Stimulated activated effector memory CD8-positive, alpha-beta T cell treated with anti-CD3 and anti-CD28 coated beads, Interleukin-12 subunit alpha, Interleukin-12 subunit beta, amount 100 ng/mL, for 72 hours (primary cell): ENCODE measurements at regions not wholly inside any gene's neighbourhood (a gene's known extent, or its start where the extent isn't known, plus 50 kb on each side); places are given as distances from the start of the nearest gene placed in this dataset.
A peak's percentile ranks its signal among the peaks of the same experiment; 100 is the strongest.

ENCODE experiments used
- ATAC-seq: fragments of 150-1000 bp; cut with Tn5 transposase; 2 replicates; pipeline ENCODE4 v1.10.0; 2021
- DNase-seq, 2 donors: peaks; one replicate each; pipeline ENCODE4 v3.0.0; 2021 to 2022; ENCODE audit warnings: low spot score in 2 of 2
- H3K27ac Mint-ChIP-seq: one replicate; pipeline ENCODE4 v1.8.0; 2022; ENCODE audit warnings: mild to moderate bottlenecking, mixed read lengths
- H3K36me3 Mint-ChIP-seq: one replicate; pipeline ENCODE4 v1.8.0; 2022; ENCODE audit warnings: mild to moderate bottlenecking, mixed read lengths
- H3K4me1 Mint-ChIP-seq: one replicate; pipeline ENCODE4 v1.8.0; 2022; ENCODE audit warnings: mixed read lengths
- H3K4me3 Mint-ChIP-seq: one replicate; pipeline ENCODE4 v1.8.0; 2022; ENCODE audit warnings: mild to moderate bottlenecking, mixed read lengths
- H3K9me3 Mint-ChIP-seq: one replicate; pipeline ENCODE4 v1.8.0; 2022; ENCODE audit warnings: mixed read lengths

DNA sequence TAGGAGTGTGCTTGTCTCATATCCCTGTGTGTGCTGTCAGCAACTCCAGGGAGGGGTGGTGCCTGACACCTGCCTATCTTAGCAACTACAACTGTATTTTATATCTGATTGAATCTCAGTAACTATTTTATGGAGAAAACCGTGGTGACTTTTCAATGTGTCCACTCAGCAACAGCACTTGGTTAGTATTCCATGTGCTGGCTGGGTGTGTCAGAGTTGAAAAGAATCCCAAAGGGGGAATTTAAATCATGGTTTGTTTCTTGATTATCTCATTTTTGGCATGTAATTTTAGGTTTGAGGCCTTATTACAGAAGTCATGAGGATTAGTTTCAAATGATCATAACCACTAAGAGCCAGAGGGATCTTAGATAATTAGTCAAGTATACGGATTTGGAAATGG lies 425.7 kb upstream of the FZD8 start:
- ATAC-seq, result no peak

DNA sequence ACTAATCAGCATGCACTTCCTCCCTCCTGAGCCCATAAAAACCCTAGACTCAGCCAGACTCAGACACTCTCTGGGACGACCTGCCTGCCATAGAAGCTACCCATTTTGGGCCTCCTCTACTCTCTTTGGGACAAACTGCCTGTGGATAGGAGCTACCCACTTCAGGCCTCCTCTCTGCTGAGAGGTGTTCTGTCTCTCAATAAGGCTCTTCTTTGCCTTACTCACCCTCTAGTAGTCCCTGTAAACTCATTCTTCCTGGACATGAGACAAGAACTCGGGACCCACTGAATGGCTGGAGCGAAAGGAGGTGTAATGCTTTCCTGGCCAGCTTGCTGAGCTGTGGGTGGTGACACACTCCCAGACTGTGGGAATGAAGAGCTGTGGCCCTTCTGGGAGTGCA lies 424.8 kb upstream of the FZD8 start:
- peaks cover 2% of the 10 kb centered on the region for H3K9me3 Mint-ChIP-seq
- H3K27ac Mint-ChIP-seq, result no peak overlapping the region
- no peak overlapping the region for H3K4me3 Mint-ChIP-seq
- DNase-seq (no peak), ATAC-seq (no peak)
- no peaks in the 10 kb centered on the region for H3K4me1 Mint-ChIP-seq
- H3K36me3 Mint-ChIP-seq, result no peaks in the 10 kb centered on the region

More for the DNA sequence above, 425.7 kb upstream of the FZD8 start:
- Mint-ChIP-seq H3K36me3 (no peaks in the 10 kb centered on the region), H3K4me1 (no peaks in the 10 kb centered on the region), H3K4me3 (no peak overlapping the region), H3K9me3 (peaks cover 2% of the 10 kb centered on the region), H3K27ac (no peak overlapping the region)
- no peak for DNase-seq

DNA sequence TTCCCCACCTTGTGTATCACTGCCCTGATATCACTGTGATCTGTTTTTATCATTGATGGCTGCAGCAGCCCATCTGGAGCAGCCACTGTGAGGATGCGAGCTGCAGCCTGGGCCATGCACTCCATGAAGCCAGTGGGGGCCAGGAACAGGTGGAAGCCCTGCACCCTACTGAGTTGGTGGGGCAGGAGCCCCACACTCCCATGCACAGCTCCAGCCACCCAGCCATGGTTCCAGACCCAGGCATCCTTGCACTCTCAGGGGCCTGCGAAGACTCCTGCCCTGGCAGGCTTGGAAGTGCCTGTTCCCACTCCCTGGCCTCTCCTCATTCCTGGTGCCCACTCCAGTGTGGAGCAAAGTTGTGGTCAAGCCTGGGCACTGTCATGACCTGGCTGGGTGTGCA lies 424.0 kb upstream of the FZD8 start:
- DNase-seq, result no peak
- no peak overlapping the region for H3K27ac Mint-ChIP-seq
- no peaks in the 10 kb centered on the region for H3K4me1 Mint-ChIP-seq
- peaks cover 2% of the 10 kb centered on the region for H3K9me3 Mint-ChIP-seq
- H3K4me3 Mint-ChIP-seq, result no peak overlapping the region
- peak; percentile 37 for ATAC-seq
- H3K36me3 Mint-ChIP-seq, result no peaks in the 10 kb centered on the region

DNA sequence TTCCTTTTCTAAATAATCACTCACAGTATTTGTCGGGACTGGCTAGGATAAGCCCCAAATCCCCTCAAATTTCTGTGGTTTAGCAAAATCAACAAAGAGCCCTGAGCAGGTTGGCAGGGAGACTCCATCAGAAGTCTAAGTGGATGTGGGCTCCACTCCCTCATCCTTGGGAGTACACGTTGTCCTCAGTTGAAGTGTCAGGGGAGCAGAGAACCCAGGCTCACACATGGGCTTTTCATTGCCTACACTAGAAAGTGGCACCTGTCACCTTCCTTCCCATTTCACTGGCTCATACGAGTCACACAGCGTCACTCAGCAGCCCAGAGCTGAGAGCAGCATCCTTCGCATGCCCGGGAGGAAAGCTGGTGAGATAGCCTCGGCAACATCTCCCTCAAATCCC lies 421.3 kb upstream of the FZD8 start:
- ATAC-seq (no peak), DNase-seq (no peak)
- Mint-ChIP-seq H3K27ac (no peak overlapping the region), H3K9me3 (peaks cover 3% of the 10 kb centered on the region), H3K4me1 (no peaks in the 10 kb centered on the region), H3K36me3 (no peaks in the 10 kb centered on the region), H3K4me3 (no peak overlapping the region)

DNA sequence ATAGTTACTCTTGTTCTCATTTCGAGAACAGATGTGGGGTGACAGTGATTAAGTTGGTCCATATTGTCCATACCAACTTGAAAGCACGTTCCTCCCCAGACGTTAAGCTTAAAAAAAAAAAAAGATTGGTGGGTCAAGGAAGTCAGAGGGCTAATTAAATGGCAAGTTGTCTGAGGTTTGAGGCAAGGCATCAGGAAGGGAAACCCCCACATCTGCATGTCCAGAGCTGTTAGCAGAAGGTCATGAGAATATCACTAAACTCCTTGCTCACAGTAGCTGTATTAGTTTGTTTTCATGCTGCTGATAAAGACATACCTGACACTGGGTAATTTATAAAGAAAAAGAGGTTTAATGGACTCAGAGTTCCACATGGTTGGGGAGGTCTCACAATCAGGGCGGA lies 415.6 kb upstream of the FZD8 start:
- no peak overlapping the region for H3K27ac Mint-ChIP-seq
- no peaks in the 10 kb centered on the region for H3K4me1 Mint-ChIP-seq
- no peak for ATAC-seq
- H3K4me3 Mint-ChIP-seq, result no peak overlapping the region
- peaks cover 5% of the 10 kb centered on the region for H3K9me3 Mint-ChIP-seq
- no peak for DNase-seq
- no peaks in the 10 kb centered on the region for H3K36me3 Mint-ChIP-seq

DNA sequence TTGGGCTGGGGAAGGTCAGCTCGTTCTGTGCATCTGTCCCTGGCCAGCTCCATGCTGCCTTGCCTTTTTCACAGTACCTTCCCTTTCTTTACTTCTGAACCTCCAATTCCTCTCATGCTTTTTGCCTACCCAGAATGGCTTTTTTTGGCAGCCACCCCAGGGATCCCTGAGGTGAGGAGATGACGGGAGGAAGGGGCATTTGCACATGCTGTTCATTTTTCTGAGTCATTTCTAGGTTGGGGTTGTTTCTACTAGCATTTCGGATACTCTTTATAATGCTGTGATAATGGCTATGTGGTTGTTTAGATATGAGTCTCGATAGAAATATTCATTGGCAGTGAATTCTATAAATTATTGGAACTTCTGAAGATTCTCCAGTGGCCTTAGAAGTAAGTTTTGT lies 415.1 kb upstream of the FZD8 start:
- Mint-ChIP-seq H3K36me3 (no peaks in the 10 kb centered on the region), H3K4me1 (no peaks in the 10 kb centered on the region), H3K4me3 (no peak overlapping the region), H3K9me3 (peaks cover 5% of the 10 kb centered on the region), H3K27ac (no peak overlapping the region)
- ATAC-seq (no peak), DNase-seq (no peak)

DNA sequence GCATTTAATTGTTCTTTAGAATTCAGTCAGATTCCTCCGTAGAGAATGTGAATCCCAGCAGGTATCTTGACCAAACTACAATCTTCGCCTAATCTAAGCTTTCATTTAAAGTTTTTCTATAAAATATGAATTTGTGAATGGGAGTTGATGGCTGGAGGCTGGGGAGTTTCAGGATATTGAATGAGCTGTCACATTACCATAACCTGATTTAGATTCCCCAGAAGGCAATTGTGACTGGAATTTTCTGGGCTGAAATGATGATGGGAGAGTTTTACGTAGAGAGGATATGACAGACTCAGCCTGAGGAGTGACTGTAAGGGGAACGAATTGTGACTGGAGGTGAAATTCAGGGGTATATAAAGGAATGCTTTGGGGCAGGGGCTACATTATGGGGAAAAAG lies 411.7 kb upstream of the FZD8 start:
- H3K9me3 Mint-ChIP-seq, result peaks cover 9% of the 10 kb centered on the region
- H3K4me1 Mint-ChIP-seq, result no peaks in the 10 kb centered on the region
- no peaks in the 10 kb centered on the region for H3K36me3 Mint-ChIP-seq
- ATAC-seq (no peak), DNase-seq (no peak)
- no peak overlapping the region for H3K27ac Mint-ChIP-seq
- no peak overlapping the region for H3K4me3 Mint-ChIP-seq

DNA sequence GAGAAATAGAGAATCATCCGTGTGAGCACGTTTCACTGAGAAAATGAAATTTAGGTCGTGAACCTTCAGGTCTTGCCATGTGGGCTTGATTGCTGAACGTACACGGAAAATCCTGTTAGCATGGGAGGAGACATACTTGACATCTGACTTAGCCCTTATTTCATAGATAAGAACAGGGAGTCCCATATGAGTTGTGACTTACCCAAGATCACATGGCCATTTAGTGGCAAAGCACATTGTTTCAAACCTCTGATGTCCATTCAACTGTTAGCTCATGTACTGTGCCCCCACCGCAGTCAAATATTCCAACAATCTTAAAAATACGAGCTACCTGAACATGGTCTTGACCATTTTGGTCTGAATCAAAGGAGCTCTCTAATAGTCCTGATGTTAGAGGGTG lies 411.2 kb upstream of the FZD8 start:
- DNase-seq (no peak), ATAC-seq (no peak)
- Mint-ChIP-seq H3K27ac (no peak overlapping the region), H3K36me3 (no peaks in the 10 kb centered on the region), H3K4me3 (no peak overlapping the region), H3K4me1 (no peaks in the 10 kb centered on the region), H3K9me3 (peaks cover 9% of the 10 kb centered on the region)

DNA sequence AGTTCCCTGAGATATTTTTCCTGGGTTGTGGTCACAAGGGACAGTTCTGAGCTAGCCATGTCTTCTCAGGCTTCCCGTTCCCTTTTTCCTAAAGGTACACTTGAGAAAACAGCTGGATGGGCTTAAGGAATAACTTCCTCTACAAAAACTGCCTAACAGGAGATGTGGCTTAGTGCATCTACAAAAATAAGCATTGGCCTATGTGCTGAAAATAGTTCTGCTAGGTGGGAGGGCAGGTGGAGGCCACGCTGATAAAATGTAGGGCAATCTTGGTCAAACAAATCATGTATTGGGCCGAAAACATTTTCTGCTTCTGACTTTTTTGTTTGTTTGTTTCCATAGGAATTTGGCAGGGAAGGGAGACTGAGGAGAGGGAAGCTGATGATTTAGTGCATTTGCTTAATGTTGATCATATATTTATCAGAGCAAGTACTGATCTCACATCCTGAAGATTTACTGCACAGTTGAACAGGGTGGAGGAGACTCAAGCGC lies 409.4 kb upstream of the FZD8 start:
- ATAC-seq (no peak), DNase-seq (no peak)
- no peak overlapping the region for H3K4me3 Mint-ChIP-seq
- no peaks in the 10 kb centered on the region for H3K4me1 Mint-ChIP-seq
- H3K27ac Mint-ChIP-seq, result no peak overlapping the region
- no peaks in the 10 kb centered on the region for H3K36me3 Mint-ChIP-seq
- peaks cover 6% of the 10 kb centered on the region for H3K9me3 Mint-ChIP-seq

DNA sequence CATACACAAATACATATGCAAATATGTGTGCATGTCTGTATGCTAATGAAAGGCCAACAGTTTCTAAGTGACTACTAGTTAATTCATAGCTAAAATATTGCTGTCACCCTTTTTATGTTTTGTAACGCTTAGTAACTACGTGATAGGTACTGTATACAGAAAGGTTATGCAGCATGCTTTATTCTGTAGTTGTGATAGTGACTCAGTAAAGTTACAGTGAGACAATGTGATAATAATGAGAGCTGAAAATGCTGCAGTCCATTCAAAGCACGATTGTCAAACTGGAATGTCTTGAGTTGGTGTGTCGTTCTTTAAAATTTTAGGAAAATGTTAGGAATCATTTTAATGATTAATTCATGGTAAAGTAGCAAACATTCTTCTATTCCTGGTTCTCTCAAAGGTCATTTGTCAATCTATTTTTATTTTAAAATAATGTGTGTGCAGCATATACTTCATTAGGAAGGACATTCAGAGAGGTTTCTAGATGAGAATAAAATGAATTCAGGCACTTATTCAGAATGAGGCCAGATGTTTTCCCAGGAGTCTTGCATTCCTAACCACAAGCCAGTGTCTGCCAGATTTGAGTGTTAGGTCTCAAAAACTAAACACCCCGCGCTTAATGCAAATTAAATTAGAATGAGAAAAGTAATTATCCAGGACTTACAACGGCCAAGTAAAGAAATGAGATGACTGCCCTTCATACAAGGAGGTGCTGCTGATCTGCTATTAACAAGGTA lies 408.8 kb upstream of the FZD8 start:
- ATAC-seq (no peak), DNase-seq (no peak)
- Mint-ChIP-seq H3K27ac (no peak overlapping the region), H3K9me3 (peaks cover 6% of the 10 kb centered on the region), H3K36me3 (no peaks in the 10 kb centered on the region), H3K4me1 (no peaks in the 10 kb centered on the region), H3K4me3 (no peak overlapping the region)

DNA sequence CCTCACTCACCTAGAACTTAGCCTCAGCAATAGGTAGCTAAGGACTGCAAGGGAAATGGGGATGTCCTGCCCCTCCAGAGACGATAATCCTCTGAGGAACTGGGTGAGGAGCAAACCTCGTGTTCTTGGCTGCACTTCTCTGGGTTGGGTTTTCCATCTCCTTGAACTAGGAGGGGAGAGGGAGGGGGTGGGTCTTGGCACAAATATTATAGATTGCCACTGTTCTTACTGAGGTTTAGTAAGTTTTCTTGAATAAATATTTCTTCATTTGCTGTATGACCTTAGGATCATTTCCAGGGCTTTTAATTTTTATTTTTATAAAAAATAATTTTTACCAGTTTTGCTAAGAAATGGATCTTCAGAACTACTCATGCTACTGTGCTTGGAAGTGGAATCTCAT lies 406.7 kb upstream of the FZD8 start:
- peaks cover 13% of the 10 kb centered on the region for H3K9me3 Mint-ChIP-seq
- no peak overlapping the region for H3K27ac Mint-ChIP-seq
- H3K4me1 Mint-ChIP-seq, result no peaks in the 10 kb centered on the region
- DNase-seq (no peak), ATAC-seq (no peak)
- H3K4me3 Mint-ChIP-seq, result no peak overlapping the region
- H3K36me3 Mint-ChIP-seq, result no peaks in the 10 kb centered on the region

DNA sequence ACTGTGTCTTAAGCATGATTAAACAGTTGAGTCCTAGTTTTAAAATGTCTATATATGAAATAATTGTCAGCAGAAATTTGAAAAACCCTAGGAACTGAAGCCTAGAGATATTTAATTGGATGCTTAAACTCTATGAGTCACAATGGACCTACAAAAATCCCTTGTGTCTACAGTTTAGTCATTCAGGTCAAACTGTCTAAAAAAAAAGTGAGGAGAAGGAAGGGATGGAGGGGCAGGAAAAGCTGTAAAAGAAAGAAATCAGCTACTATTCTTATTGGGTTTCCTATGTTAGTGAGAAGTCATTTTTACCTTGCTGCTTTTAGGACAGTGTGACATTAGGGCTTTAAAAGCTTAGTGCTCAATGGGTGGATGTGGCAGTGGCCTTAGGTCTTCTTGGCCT lies 406.1 kb upstream of the FZD8 start:
- H3K36me3 Mint-ChIP-seq, result no peaks in the 10 kb centered on the region
- H3K4me1 Mint-ChIP-seq, result no peaks in the 10 kb centered on the region
- H3K27ac Mint-ChIP-seq, result no peak overlapping the region
- DNase-seq (no peak), ATAC-seq (no peak)
- H3K9me3 Mint-ChIP-seq, result peaks cover 13% of the 10 kb centered on the region
- no peak overlapping the region for H3K4me3 Mint-ChIP-seq

DNA sequence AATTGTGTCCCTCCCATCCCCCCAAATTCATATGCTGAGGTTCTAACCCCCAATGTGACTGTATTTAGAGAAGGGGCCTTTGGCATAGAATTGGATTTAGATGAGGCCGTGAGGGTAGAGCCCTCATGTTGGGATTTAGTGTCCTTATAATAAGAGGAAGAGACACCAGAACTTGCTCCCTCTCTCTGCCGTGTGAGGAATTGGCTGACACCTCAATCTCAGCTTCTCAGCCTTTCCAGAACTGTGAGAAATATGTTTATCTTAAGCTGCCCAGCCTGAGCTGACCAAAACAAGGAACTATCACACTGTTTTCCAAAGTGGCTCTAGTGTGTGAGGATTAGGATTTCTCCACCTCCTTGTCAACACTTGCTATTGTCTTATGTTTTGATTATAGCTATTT lies 400.0 kb upstream of the FZD8 start:
- H3K36me3 Mint-ChIP-seq, result no peaks in the 10 kb centered on the region
- H3K9me3 Mint-ChIP-seq, result peaks cover 11% of the 10 kb centered on the region
- no peak for DNase-seq
- no peak overlapping the region for H3K4me3 Mint-ChIP-seq
- ATAC-seq, result no peak
- H3K27ac Mint-ChIP-seq, result no peak overlapping the region
- H3K4me1 Mint-ChIP-seq, result no peaks in the 10 kb centered on the region

DNA sequence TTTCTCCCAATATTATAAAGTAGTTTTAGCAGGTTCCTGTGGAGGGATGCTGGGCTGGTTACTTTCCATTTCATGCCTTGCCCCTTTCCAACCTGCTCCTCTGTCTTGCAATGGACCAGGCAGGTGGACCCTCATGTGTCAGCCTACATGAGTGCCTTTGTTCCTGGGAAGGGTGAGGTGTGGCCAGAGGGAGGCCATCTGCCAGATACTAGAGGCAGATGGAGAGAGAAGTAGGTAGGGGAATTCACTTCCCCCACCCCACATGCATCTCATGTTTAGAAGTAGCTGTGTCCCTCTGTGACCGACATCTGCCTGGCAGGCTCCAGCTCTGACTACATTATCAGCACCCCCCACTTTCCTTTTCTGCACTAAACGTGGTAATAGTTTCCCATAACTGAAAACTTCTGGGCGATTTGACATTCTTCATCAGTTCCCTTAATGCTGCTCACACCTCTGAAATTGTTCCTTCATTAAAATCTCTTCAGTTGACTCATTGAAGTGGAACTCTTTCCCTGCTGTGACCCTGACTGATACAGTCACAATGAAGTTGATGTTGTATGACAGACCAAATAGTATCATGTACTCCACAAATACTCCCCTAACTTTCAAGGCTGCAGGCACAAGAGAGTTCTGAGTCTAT lies 396.3 kb upstream of the FZD8 start:
- ATAC-seq, result no peak
- H3K9me3 Mint-ChIP-seq, result peaks cover 9% of the 10 kb centered on the region
- no peaks in the 10 kb centered on the region for H3K4me1 Mint-ChIP-seq
- no peak overlapping the region for H3K27ac Mint-ChIP-seq
- H3K4me3 Mint-ChIP-seq, result no peak overlapping the region
- H3K36me3 Mint-ChIP-seq, result no peaks in the 10 kb centered on the region
- DNase-seq, result no peak

DNA sequence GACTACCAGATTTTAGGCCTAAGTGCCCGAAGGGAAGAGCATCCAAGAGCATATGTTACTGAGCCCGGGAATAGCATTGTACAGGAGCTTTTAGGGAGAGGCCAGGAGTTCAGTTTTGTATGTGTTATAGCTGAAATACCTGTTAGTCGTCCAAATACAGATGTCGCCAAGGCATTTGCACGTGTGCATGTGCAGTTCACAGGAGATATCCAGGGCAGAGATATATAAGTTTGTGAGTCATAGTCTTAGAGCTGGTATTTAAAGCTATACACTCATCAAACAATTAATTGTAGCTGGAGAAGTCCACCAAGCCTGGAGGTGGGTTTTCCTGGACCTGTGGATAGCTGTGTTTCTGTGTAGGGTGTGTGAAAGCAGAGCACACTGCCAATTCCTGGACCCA lies 394.0 kb upstream of the FZD8 start:
- Mint-ChIP-seq H3K36me3 (no peaks in the 10 kb centered on the region), H3K4me1 (no peaks in the 10 kb centered on the region), H3K27ac (no peak overlapping the region), H3K9me3 (peaks cover 9% of the 10 kb centered on the region), H3K4me3 (no peak overlapping the region)
- DNase-seq (no peak), ATAC-seq (no peak)

DNA sequence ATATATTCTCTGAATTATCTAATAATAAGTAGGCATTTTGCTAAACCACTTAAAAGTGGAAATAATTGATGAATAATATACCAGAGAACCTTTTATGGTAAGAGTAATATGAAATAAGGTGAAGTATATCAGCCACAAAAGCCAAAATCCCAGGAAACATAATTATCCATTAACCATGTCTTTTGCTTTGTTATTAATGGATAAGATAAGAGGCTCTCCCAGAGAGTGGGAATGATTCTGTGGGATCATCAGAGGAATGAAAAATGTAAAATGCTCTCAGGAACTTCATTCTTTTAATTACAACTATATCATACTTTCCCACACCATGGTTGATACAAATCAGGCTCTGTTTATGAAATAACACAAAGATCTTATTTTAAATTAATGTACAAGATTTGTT lies 391.7 kb upstream of the FZD8 start:
- peaks cover 5% of the 10 kb centered on the region for H3K9me3 Mint-ChIP-seq
- H3K4me3 Mint-ChIP-seq, result no peak overlapping the region
- no peaks in the 10 kb centered on the region for H3K4me1 Mint-ChIP-seq
- H3K36me3 Mint-ChIP-seq, result no peaks in the 10 kb centered on the region
- H3K27ac Mint-ChIP-seq, result no peak overlapping the region
- DNase-seq (no peak), ATAC-seq (no peak)
